GM12873 (cell line): ENCODE measurements at regions not wholly inside any gene's neighbourhood (a gene's known extent, or its start where the extent isn't known, plus 50 kb on each side); places are given as distances from the start of the nearest gene placed in this dataset.

Experiments used
- TF ChIP-seq, protein P1 (sequence below): IDR thresholded peaks from 2 replicates; pipeline ENCODE4 v1.5.1; 2012; ENCODE audit warnings: low read depth, mild to moderate bottlenecking, moderate library complexity, low read length, control low read depth; ENCODE audit not compliant: insufficient read depth; ENCODE audit errors: missing control alignments

DNA sequence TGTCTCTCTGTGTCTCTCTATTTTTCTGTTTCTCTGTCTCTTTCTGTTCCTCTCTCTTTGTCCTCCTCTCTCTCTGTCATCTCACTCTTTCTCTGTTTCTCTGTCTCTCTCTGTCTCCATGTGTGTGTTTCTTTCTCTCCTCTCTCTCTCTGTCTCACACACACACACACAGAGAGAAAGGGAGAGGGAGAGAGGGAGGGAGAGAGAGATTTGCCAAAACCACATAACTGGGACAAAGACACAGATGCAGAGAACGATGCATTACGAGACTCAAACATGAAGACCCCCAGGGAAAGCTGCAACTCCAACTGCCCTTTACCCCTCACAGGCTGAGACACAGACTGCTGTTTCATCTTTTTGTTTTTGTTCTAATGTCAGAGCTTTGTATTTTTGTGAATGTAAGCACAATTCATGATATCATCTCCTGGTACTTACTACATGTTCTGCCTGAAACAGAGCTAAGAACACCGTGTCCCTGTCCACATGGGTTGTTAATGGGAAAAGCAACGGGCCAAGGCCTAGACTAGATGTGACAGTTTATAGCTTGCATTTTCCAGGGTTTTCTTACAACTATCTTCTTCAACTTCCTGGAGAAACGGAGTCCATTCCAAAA, 177.1 kb upstream of the ARID1B start:
- TF ChIP-seq, protein P1, sequence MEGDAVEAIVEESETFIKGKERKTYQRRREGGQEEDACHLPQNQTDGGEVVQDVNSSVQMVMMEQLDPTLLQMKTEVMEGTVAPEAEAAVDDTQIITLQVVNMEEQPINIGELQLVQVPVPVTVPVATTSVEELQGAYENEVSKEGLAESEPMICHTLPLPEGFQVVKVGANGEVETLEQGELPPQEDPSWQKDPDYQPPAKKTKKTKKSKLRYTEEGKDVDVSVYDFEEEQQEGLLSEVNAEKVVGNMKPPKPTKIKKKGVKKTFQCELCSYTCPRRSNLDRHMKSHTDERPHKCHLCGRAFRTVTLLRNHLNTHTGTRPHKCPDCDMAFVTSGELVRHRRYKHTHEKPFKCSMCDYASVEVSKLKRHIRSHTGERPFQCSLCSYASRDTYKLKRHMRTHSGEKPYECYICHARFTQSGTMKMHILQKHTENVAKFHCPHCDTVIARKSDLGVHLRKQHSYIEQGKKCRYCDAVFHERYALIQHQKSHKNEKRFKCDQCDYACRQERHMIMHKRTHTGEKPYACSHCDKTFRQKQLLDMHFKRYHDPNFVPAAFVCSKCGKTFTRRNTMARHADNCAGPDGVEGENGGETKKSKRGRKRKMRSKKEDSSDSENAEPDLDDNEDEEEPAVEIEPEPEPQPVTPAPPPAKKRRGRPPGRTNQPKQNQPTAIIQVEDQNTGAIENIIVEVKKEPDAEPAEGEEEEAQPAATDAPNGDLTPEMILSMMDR = no peak

DNA sequence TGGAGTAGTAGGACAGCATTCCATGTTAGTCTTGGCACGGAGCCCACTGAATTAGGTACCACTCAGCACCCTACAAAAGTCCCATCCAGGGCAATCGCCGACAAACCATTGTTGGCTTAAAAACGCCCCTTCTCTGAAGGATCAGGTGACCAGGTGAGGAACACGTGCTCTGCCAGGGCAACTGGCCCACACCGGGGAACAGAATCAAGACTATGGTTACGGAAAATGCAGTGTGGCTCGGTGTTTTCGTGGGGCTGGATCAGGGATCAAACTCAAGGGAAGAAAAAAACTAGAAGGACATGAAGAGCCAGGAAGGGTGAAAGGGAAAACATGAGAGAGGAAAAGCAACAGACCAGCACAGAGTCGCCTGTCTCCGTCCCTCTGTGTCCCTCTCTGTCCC, 177.8 kb upstream of the ARID1B start:
- TF ChIP-seq, protein P1 = no peak

DNA sequence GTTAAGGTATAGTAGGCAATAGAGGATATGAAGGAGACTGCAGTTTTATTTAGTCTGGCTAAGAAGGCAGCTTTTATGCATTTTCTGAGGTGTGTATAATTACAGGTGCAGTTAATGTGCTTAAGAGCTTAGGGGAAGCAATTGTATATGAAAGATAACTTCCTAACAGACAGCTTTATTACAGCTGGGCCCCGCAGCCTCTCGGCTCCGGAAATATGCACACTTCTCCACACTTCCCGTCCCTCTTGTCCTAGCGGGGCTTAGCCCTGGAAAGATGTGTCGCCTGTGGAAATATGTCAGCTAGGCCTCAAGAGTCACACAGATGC, 178.4 kb upstream of the ARID1B start:
- TF ChIP-seq, protein P1 = no peak

DNA sequence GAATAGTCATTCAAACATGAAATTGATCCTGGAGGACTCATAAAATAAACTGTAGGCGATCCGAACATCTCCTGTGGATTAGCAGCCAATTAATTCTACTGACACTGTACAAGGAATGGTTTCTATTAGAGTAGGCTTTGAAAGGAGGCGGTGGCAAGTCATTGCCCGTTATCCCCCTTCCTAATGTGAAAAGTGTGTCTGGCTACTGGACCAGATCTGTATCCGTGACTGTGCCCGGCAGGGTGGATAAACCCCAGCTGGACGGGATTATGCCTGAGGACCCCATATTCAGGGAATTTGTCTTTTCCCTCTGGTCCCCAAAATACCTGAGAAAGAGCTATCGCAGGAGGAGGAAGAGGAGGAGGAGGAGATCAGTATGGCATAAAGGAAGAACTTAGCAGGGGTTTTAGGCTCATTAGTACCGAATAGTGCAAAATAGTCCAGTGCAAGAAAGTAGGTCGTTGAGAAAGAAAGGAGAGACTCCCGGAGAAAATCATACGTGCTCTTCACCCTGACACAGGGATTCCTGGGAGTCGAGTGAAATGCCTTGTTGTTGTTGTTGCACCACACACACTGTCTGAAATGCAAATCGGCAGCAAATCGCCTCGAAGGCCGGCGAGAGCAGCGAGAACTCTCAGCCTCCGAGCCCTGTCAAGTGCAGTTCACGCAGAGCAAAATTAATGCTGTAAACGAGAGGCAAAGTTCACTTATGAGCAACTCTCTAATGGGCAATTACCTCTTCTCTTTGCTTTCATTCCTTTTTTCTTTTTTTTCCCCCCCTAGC, 178.9 kb upstream of the ARID1B start:
- TF ChIP-seq, protein P1 = no peak

DNA sequence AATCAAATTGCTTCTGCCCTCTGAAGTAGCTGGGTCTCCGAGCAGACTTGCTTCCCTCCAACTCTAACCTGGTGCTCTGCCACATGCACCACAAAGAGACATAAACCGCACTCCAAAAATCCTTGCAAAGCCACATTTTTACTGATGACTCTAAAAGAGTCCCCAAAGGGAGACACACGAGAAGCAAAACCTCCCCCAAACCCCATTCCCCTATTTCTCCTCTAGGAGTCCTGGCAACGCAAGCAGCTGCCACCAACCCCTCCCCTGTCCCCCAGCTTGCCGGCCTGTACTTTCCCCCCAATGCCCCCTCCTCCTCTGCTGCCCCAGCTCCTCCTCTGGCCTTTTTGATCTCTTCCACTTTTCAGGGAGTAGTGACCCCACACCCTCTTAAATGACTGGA, 180.1 kb upstream of the ARID1B start:
- TF ChIP-seq, protein P1 = no peak

DNA sequence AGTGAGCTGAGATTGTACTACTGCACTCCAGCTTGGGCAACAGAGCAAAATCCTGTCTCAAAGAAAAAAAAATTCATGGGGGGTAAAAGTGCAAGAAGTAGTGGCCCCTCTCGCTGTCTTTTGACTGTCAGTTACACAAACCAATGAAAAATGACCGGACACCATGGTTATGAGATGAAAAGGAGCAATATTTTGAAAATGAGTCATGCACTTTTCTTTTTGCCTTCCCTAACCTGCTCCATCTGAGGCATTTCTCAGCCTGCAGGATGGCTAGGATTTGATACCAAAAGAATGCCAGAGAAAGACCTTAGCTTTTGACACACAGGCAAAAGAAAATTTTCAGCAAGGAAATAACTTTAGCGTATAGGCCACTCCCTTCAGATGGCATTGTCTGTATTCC, 181.7 kb upstream of the ARID1B start:
- TF ChIP-seq, protein P1 = no peak

DNA sequence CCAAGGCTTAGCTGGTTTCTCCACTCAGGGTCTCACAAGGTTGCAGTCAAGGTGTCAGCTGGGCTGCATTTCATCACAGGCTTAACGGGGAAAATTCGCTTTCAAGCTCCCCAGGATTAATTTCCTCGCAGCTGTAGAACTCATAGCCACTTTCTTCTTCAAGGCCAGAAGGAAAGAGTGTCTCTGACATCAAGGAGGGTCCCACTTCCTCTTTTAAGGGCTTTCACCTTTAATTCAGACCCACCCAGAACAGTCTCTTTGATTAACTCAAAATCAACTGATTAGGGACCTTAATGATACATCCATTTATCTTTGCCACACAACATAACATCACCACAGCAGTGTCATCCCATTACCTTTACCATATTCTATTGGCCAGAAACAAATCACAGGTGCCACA, 183.3 kb upstream of the ARID1B start:
- TF ChIP-seq, protein P1 = no peak
